Mesenchymal stem cell (in vitro differentiated cells and primary cell): ENCODE measurements at regions not wholly inside any gene's neighbourhood (a gene's known extent, or its start where the extent isn't known, plus 50 kb on each side); places are given as distances from the start of the nearest gene placed in this dataset.
A peak's percentile ranks its signal among the peaks of the same experiment; 100 is the strongest.

Experiments used
- DNase-seq: peaks from one replicate; pipeline ENCODE4 v3.0.0-alpha.2; 2013
- H2AFZ ChIP-seq: one replicate; pipeline ENCODE4 v1.6.1; 2013; ENCODE audit warnings: low read depth, mild to moderate bottlenecking, control low read depth, inconsistent platforms, low read length, moderate library complexity
- H2AK5ac ChIP-seq: 2 replicates; pipeline ENCODE4 v1.6.1; 2013; ENCODE audit warnings: low read length, moderate library complexity, mild to moderate bottlenecking, inconsistent platforms; ENCODE audit not compliant: severe bottlenecking
- H2BK120ac ChIP-seq: one replicate; pipeline ENCODE4 v1.6.1; 2013; ENCODE audit warnings: low read depth, mild to moderate bottlenecking, inconsistent platforms, low read length, moderate library complexity
- H2BK12ac ChIP-seq, 2 experiments: one replicate each; pipeline ENCODE4 v1.6.1; 2013; ENCODE audit warnings: inconsistent platforms in 2 of 2, low read length in 2 of 2, mild to moderate bottlenecking in 2 of 2, moderate library complexity in 2 of 2, control low read depth in 1 of 2
- H2BK15ac ChIP-seq: one replicate; pipeline ENCODE4 v1.6.1; 2013; ENCODE audit warnings: mild to moderate bottlenecking, low read depth, inconsistent platforms; ENCODE audit not compliant: poor library complexity, severe bottlenecking
- H2BK5ac ChIP-seq: 2 replicates; pipeline ENCODE4 v1.6.1; 2013; ENCODE audit warnings: low read depth, mild to moderate bottlenecking, low read length, control low read depth, inconsistent platforms; ENCODE audit not compliant: poor library complexity, severe bottlenecking
- H3K14ac ChIP-seq, 2 experiments: one replicate each; pipeline ENCODE4 v1.6.1; 2013; ENCODE audit warnings: inconsistent platforms in 2 of 2, low read length in 2 of 2, control low read depth in 1 of 2, mild to moderate bottlenecking in 1 of 2, moderate library complexity in 1 of 2
- H3K18ac ChIP-seq, 2 experiments: one replicate each; pipeline ENCODE4 v1.6.1; 2013; ENCODE audit warnings: inconsistent platforms in 2 of 2, low read length in 2 of 2, control low read depth in 1 of 2, low read depth in 1 of 2, mild to moderate bottlenecking in 1 of 2
- H3K23ac ChIP-seq, 2 experiments: one replicate each; pipeline ENCODE4 v1.6.1; 2013; ENCODE audit warnings: inconsistent platforms in 2 of 2, low read length in 2 of 2, mild to moderate bottlenecking in 2 of 2, moderate library complexity in 2 of 2, control low read depth in 1 of 2
- H3K27ac ChIP-seq: 2 replicates; pipeline ENCODE4 v1.5.1; 2013; ENCODE audit warnings: mild to moderate bottlenecking, moderate library complexity, low read length, control low read depth, inconsistent platforms; ENCODE audit not compliant: poor library complexity, severe bottlenecking
- H3K27me3 ChIP-seq, 2 experiments: 2 replicates each; pipeline versions ENCODE4 v1.6.1 to v1.7.0; 2013; ENCODE audit warnings: low read length in 2 of 2, mild to moderate bottlenecking in 2 of 2, moderate library complexity in 2 of 2, control low read depth in 1 of 2, inconsistent platforms in 1 of 2; ENCODE audit not compliant: control insufficient read depth in 1 of 2, insufficient read depth in 1 of 2
- H3K36me3 ChIP-seq, 2 experiments: 2 replicates each; pipeline versions ENCODE4 v1.6.1 to v1.7.0; 2013; ENCODE audit warnings: low read length in 2 of 2, control low read depth in 1 of 2, inconsistent platforms in 1 of 2, low read depth in 1 of 2, mild to moderate bottlenecking in 1 of 2; ENCODE audit not compliant: insufficient read depth in 2 of 2, control insufficient read depth in 1 of 2
- H3K4ac ChIP-seq, 2 experiments: one replicate each; pipeline ENCODE4 v1.6.1; 2013; ENCODE audit warnings: inconsistent platforms in 2 of 2, low read length in 2 of 2, mild to moderate bottlenecking in 2 of 2, moderate library complexity in 2 of 2, control low read depth in 1 of 2, low read depth in 1 of 2
- H3K4me1 ChIP-seq: 2 replicates; pipeline ENCODE4 v1.6.1; 2013; ENCODE audit warnings: low read depth, low read length, control low read depth; ENCODE audit not compliant: control insufficient read depth, insufficient read depth
- H3K4me2 ChIP-seq: 2 replicates; pipeline ENCODE4 v1.6.1; 2013; ENCODE audit warnings: low read length, mild to moderate bottlenecking, inconsistent platforms; ENCODE audit not compliant: poor library complexity, severe bottlenecking
- H3K4me3 ChIP-seq, 2 experiments: 2 replicates each; pipeline versions ENCODE4 v1.5.1 to v1.7.0; 2013; ENCODE audit warnings: low read length in 2 of 2, mild to moderate bottlenecking in 2 of 2, control low read depth in 1 of 2, low read depth in 1 of 2; ENCODE audit not compliant: insufficient read depth in 1 of 2
- H3K79me1 ChIP-seq: replicated peaks from 2 replicates; pipeline ENCODE4 v1.6.1; 2013; ENCODE audit warnings: mild to moderate bottlenecking, control low read depth, low read length, inconsistent platforms; ENCODE audit not compliant: poor library complexity, severe bottlenecking
- H3K9ac ChIP-seq: 2 replicates; pipeline ENCODE4 v1.7.0; 2013; ENCODE audit warnings: mild to moderate bottlenecking, low read length, moderate library complexity
- H3K9me3 ChIP-seq: 2 replicates; pipeline ENCODE4 v1.7.0; 2013; ENCODE audit warnings: mild to moderate bottlenecking, low read length; ENCODE audit not compliant: control insufficient read depth
- H4K8ac ChIP-seq: one replicate; pipeline ENCODE4 v1.6.1; 2013; ENCODE audit warnings: inconsistent platforms, mild to moderate bottlenecking, low read length, moderate library complexity
- H4K91ac ChIP-seq: one replicate; pipeline ENCODE4 v1.6.1; 2013; ENCODE audit warnings: mild to moderate bottlenecking, low read length, inconsistent platforms
- WGBS: methylation state at CpG from one replicate; pipeline ENCODE4 v1.1.7; 2013; ENCODE audit warnings: mixed read lengths; 5-methylcytosine and 5-hydroxymethylcytosine counted together

DNA sequence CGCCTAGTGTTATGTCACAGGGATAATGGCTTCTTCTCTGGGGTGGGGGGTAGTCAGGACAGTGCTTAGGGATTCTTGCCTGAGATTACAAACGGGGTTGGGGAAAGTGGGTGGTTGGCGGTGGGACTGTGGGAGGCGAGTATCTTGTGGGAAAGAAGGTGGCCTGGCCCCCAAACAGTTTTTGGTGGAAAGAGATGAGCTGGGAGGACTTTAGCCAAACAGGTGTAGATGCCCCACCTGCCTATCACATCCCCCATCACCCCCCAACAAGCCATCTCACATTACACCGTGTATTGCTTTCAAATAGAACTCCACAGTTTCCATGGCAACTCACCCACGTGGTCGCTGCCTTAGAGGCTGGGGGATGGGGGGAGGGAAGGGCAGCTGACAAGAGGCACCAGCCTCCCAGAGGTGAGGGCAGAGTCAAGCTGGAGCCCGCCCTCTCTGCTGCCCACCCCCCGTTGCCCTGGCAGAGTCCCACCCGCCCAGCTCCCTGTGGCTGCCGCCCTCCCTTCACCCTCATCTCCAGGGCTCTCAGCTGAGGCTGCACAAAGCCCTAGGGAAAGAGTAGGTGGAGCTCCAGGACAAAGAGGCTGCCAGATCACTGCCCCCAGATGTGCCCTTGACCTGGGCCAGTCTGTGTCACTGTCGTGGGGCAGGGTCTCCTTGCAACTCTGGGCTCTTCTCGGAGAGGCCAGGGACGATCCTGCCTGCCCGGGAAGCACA, 98.3 kb downstream of the LRRC74A start:
- no peak overlapping the region for H3K4me3 ChIP-seq
- no peaks in the 10 kb centered on the region for H3K79me1 ChIP-seq
- H3K9me3 ChIP-seq: no peaks in the 10 kb centered on the region
- H2BK12ac ChIP-seq: peak overlapping the region; percentile 51 to 86
- no peak overlapping the region for H3K9ac ChIP-seq
- no peaks in the 10 kb centered on the region for H3K27me3 ChIP-seq
- H2AFZ ChIP-seq: no peak overlapping the region
- peak overlapping the region; percentile 58 for H2BK15ac ChIP-seq
- H4K91ac ChIP-seq: peak overlapping the region; percentile 89
- 34% methylated on average over 11 of the region's 15 CpGs for WGBS
- H3K4ac ChIP-seq: peak overlapping the region; percentile 19 to 70
- no peaks in the 10 kb centered on the region for H3K36me3 ChIP-seq
- no peak overlapping the region for H3K23ac ChIP-seq
- peak overlapping the region; percentile 17 to 76 for H3K18ac ChIP-seq
- H3K27ac ChIP-seq: no peak overlapping the region
- peak; percentile 60 for DNase-seq
- no peak overlapping the region for H3K4me2 ChIP-seq
- no peak overlapping the region for H3K14ac ChIP-seq
- H2AK5ac ChIP-seq: peak overlapping the region; percentile 87
- H2BK5ac ChIP-seq: peak overlapping the region; percentile 51
- H3K4me1 ChIP-seq: peaks cover 61% of the 10 kb centered on the region
- peak overlapping the region; percentile 90 for H4K8ac ChIP-seq
- no peak overlapping the region for H2BK120ac ChIP-seq

- H3K4me2 ChIP-seq: no peak overlapping the region
- H3K4ac ChIP-seq: peak overlapping the region; percentile 30 to 86
- H2AK5ac ChIP-seq: peak overlapping the region; percentile 87
- no peaks in the 10 kb centered on the region for H3K9me3 ChIP-seq
- H3K23ac ChIP-seq: no peak overlapping the region
- H3K27ac ChIP-seq: peak overlapping the region; percentile 65
- H2BK5ac ChIP-seq: peak overlapping the region; percentile 51
- peak overlapping the region; percentile 86 to 87 for H2BK12ac ChIP-seq
- H2BK15ac ChIP-seq: peak overlapping the region; percentile 58
- peak overlapping the region; percentile 42 to 53 for H3K18ac ChIP-seq
- H3K27me3 ChIP-seq: no peaks in the 10 kb centered on the region
- no peak for DNase-seq
- no peaks in the 10 kb centered on the region for H3K36me3 ChIP-seq
- H4K8ac ChIP-seq: peak overlapping the region; percentile 90
- H3K4me1 ChIP-seq: peaks cover 64% of the 10 kb centered on the region
- no peak overlapping the region for H3K4me3 ChIP-seq
- 80% methylated on average over 17 of the region's 22 CpGs for WGBS
- peak overlapping the region; percentile 89 for H4K91ac ChIP-seq
- no peak overlapping the region for H2AFZ ChIP-seq
- H2BK120ac ChIP-seq: peak overlapping the region; percentile 69
- H3K9ac ChIP-seq: no peak overlapping the region
- no peaks in the 10 kb centered on the region for H3K79me1 ChIP-seq
- H3K14ac ChIP-seq: no peak overlapping the region
Observed at GRCh38 chr14:76923431-76924370, 97.5 kb downstream of the LRRC74A start.

GRCh38 chr14:76922584-76922983, 96.4 kb downstream of the LRRC74A start:
- Histone ChIP-seq H3K79me1 (no peaks in the 10 kb centered on the region), H2AFZ (peak overlapping the region; percentile 44), H2BK5ac (peak overlapping the region; percentile 1), H3K9ac (no peak overlapping the region), H3K9me3 (no peaks in the 10 kb centered on the region), H3K4me2 (no peak overlapping the region), H3K4ac (peak overlapping the region; percentile 5 to 86), H2AK5ac (peak overlapping the region; percentile 96), H3K4me3 (no peak overlapping the region), H2BK120ac (peak overlapping the region; percentile 80), H2BK12ac (peak overlapping the region; percentile 87 to 96), H3K36me3 (no peaks in the 10 kb centered on the region), H3K14ac (peak overlapping the region in 1 of 2 experiments; percentile 2), H3K4me1 (peaks cover 68% of the 10 kb centered on the region), H3K23ac (peak overlapping the region in 1 of 2 experiments; percentile 46), H2BK15ac (no peak overlapping the region), H4K8ac (peak overlapping the region; percentile 78), H3K27me3 (no peaks in the 10 kb centered on the region), H3K18ac (peak overlapping the region; percentile 65 to 73), H3K27ac (peak overlapping the region; percentile 65), H4K91ac (peak overlapping the region; percentile 91)
- 24% methylated on average over 11 of the region's 12 CpGs for WGBS
- peak; percentile 72 for DNase-seq

DNA sequence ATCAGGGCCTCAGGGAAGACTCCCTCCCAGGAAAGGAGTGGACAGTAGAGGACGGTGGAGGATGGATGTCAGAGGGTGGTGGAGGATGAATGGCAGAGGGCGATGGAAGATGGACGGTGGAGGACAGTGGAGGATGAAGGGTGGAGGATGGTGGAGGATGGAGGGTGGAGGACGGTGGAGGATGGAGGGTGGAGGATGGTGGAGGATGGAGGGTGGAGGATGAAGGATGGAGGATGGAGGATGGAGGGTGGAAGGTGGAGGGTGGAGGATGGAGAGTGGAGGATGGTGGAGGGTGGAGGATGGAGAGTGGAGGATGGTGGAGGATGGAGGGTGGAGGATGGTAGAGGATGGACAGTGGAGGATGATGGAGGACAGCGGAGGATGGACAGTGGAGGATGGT, 95.9 kb downstream of the LRRC74A start:
- Histone ChIP-seq H3K9ac (no peak overlapping the region), H3K36me3 (no peaks in the 10 kb centered on the region), H2BK120ac (peak overlapping the region; percentile 62), H2AK5ac (peak overlapping the region; percentile 96), H3K27me3 (no peaks in the 10 kb centered on the region), H3K27ac (peak overlapping the region; percentile 65), H3K9me3 (no peaks in the 10 kb centered on the region), H3K4ac (peak overlapping the region; percentile 5 to 86), H3K79me1 (no peaks in the 10 kb centered on the region), H4K91ac (peak overlapping the region; percentile 91), H2BK5ac (peak overlapping the region; percentile 59), H2BK15ac (peak overlapping the region; percentile 39), H3K4me2 (no peak overlapping the region), H2BK12ac (peak overlapping the region; percentile 87 to 96), H3K4me3 (no peak overlapping the region), H3K4me1 (peaks cover 72% of the 10 kb centered on the region), H4K8ac (peak overlapping the region; percentile 78), H3K18ac (peak overlapping the region; percentile 73 to 95), H3K23ac (peak overlapping the region in 1 of 2 experiments; percentile 46), H2AFZ (no peak overlapping the region), H3K14ac (peak overlapping the region in 1 of 2 experiments; percentile 2)
- WGBS: 96% methylated on average over 4 of the region's 5 CpGs
- no peak for DNase-seq
